T-cell (primary cell): ENCODE measurements at regions not wholly inside any gene's neighbourhood (a gene's known extent, or its start where the extent isn't known, plus 50 kb on each side); places are given as distances from the start of the nearest gene placed in this dataset.

Source experiments
- ATAC-seq, 4 experiments: fragments of 200-7000 bp in 3 of 4; fragments of 150-1000 bp in 1 of 4; cut with Tn5 transposase; replicated peaks in 1 of 4; 1 replicate in 3 of 4; 2 replicates in 1 of 4; pipeline ENCODE4 v1.10.0; 2021; ENCODE audit warnings: moderate library complexity in 3 of 4, mild to moderate bottlenecking in 2 of 4, moderate number of reproducible peaks in 1 of 4
- CTCF ChIA-PET, 2 donors: fragments of 300-600 bp; sonication (Branson Sonifier 250); formaldehyde crosslinking; loops; one replicate each; lab custom pipeline; 2022; ENCODE audit warnings: antibody characterized with exemption in 2 of 2; lab: Charles Lee
- POLR2A ChIA-PET, 2 donors: fragments of 300-600 bp; sonication (Branson Sonifier 250); formaldehyde crosslinking; loops; one replicate each; lab custom pipeline; 2022; ENCODE audit warnings: antibody characterized with exemption in 2 of 2; lab: Charles Lee
- DNase-seq, 35 experiments: peaks; one replicate each; pipeline versions ENCODE4 v3.0.0 to v3.0.0-alpha.2; 2013 to 2023
- H3K27ac ChIP-seq: one replicate; pipeline ENCODE4 v1.5.1; 2013; ENCODE audit warnings: low read length
- H3K27me3 ChIP-seq, 2 experiments: replicated peaks in 1 of 2; 1 replicate in 1 of 2; 2 replicates in 1 of 2; pipeline versions ENCODE4 v1.6.1 to v1.7.0; 2013; ENCODE audit warnings: low read length in 1 of 2, mixed read lengths in 1 of 2; ENCODE audit not compliant: control insufficient read depth in 2 of 2, insufficient read depth in 2 of 2; ENCODE audit errors: extremely low read depth in 1 of 2
- H3K36me3 ChIP-seq, 2 donors: 1 replicate in 1 of 2; 2 replicates in 1 of 2; pipeline versions ENCODE4 v1.6.1 to v1.7.0; 2013; ENCODE audit warnings: low read length in 1 of 2; ENCODE audit not compliant: control insufficient read depth in 2 of 2, insufficient read depth in 1 of 2; ENCODE audit errors: extremely low read depth in 1 of 2
- H3K4me1 ChIP-seq, 2 experiments: 1 replicate in 1 of 2; 2 replicates in 1 of 2; pipeline versions ENCODE4 v1.6.1 to v1.7.0; 2013; ENCODE audit warnings: low read length in 2 of 2, mixed read lengths in 1 of 2; ENCODE audit not compliant: insufficient read depth in 2 of 2, control insufficient read depth in 1 of 2; ENCODE audit errors: extremely low read depth in 1 of 2
- H3K4me3 ChIP-seq, 2 donors: 1 replicate in 1 of 2; 2 replicates in 1 of 2; pipeline versions ENCODE4 v1.5.1 to v1.7.0; 2013; ENCODE audit warnings: mild to moderate bottlenecking in 2 of 2, low read length in 1 of 2, moderate library complexity in 1 of 2; ENCODE audit not compliant: control insufficient read depth in 1 of 2; ENCODE audit errors: extremely low read depth in 1 of 2
- H3K9me3 ChIP-seq: 2 replicates; pipeline ENCODE4 v1.7.0; 2013
- H3K27ac Mint-ChIP-seq, 2 donors: one replicate each; pipeline ENCODE4 v1.8.0; 2020 to 2021; ENCODE audit warnings: mild to moderate bottlenecking in 2 of 2, mixed read lengths in 2 of 2
- H3K27me3 Mint-ChIP-seq, 2 donors: one replicate each; pipeline ENCODE4 v1.8.0; 2021 to 2022; ENCODE audit warnings: mixed read lengths in 2 of 2
- H3K36me3 Mint-ChIP-seq: one replicate; pipeline ENCODE4 v1.8.0; 2021; ENCODE audit warnings: mixed read lengths
- H3K4me1 Mint-ChIP-seq, 3 donors: one replicate each; pipeline ENCODE4 v1.8.0; 2020 to 2022; ENCODE audit warnings: mixed read lengths in 3 of 3, mild to moderate bottlenecking in 1 of 3
- H3K4me3 Mint-ChIP-seq, 3 donors: one replicate each; pipeline ENCODE4 v1.8.0; 2020 to 2022; ENCODE audit warnings: mild to moderate bottlenecking in 3 of 3, mixed read lengths in 3 of 3, moderate library complexity in 3 of 3
- H3K9me3 Mint-ChIP-seq, 3 donors: one replicate each; pipeline ENCODE4 v1.8.0; 2020 to 2022; ENCODE audit warnings: mixed read lengths in 3 of 3
- WGBS: methylation state at CpG from one replicate; pipeline ENCODE4 v1.1.5; 2013; ENCODE audit warnings: missing lambda C conversion rate; ENCODE audit not compliant: insufficient coverage; 5-methylcytosine and 5-hydroxymethylcytosine counted together

GRCh38 chr4:15299627-15300026 lies 128.2 kb upstream of the C1QTNF7 start:
- H3K27me3 Mint-ChIP-seq, result peaks cover 3 to 10% of the 10 kb centered on the region in 2 donors
- no peaks in the 10 kb centered on the region for H3K9me3 ChIP-seq
- H3K4me1 Mint-ChIP-seq, result no peaks in the 10 kb centered on the region
- DNase-seq (no peak), ATAC-seq (no peak)
- no peak overlapping the region for H3K4me3 Mint-ChIP-seq
- no peak overlapping the region for H3K27ac ChIP-seq
- no peaks in the 10 kb centered on the region for H3K4me1 ChIP-seq
- no peaks in the 10 kb centered on the region for H3K27me3 ChIP-seq
- no peak overlapping the region for H3K4me3 ChIP-seq
- no peaks in the 10 kb centered on the region for H3K9me3 Mint-ChIP-seq
- no CpG with 5 or more reads among the region's 2 CpGs for WGBS
- no peaks in the 10 kb centered on the region for H3K36me3 Mint-ChIP-seq
- no peak overlapping the region for H3K27ac Mint-ChIP-seq
- POLR2A ChIA-PET, result no interaction called here
- CTCF ChIA-PET, result interaction anchor here in 1 of 2 donors (0.5 kb wide), 1 partner anchor 160 kb away, joined by 3 read pairs; no protein-coding TSS in a partner anchor
- no peaks in the 10 kb centered on the region for H3K36me3 ChIP-seq

GRCh38 chr4:15303052-15303641 lies 124.7 kb upstream of the C1QTNF7 start:
- H3K27me3 Mint-ChIP-seq, result peaks cover 3 to 13% of the 10 kb centered on the region in 2 donors
- H3K27ac Mint-ChIP-seq, result no peak overlapping the region
- H3K36me3 Mint-ChIP-seq, result no peaks in the 10 kb centered on the region
- no peak for ATAC-seq
- ChIA-PET POLR2A (no interaction called here), CTCF (no interaction called here)
- no peaks in the 10 kb centered on the region for H3K4me1 ChIP-seq
- H3K4me1 Mint-ChIP-seq, result no peaks in the 10 kb centered on the region
- DNase-seq, result no peak
- H3K4me3 ChIP-seq, result no peak overlapping the region
- no peak overlapping the region for H3K27ac ChIP-seq
- H3K27me3 ChIP-seq, result no peaks in the 10 kb centered on the region
- H3K4me3 Mint-ChIP-seq, result no peak overlapping the region
- no peaks in the 10 kb centered on the region for H3K36me3 ChIP-seq
- 53% methylated on average over 2 of the region's 2 CpGs for WGBS
- H3K9me3 ChIP-seq, result no peaks in the 10 kb centered on the region
- H3K9me3 Mint-ChIP-seq, result no peaks in the 10 kb centered on the region

- Histone ChIP-seq H3K4me1 (no peaks in the 10 kb centered on the region), H3K4me3 (no peak overlapping the region), H3K27me3 (no peaks in the 10 kb centered on the region), H3K9me3 (no peaks in the 10 kb centered on the region), H3K36me3 (no peaks in the 10 kb centered on the region), H3K27ac (no peak overlapping the region)
- no peak overlapping the region for H3K4me3 Mint-ChIP-seq
- no CpG with 5 or more reads among the region's 3 CpGs for WGBS
- ChIA-PET POLR2A (interaction anchor here in 1 of 2 donors (0.6 kb wide), 1 partner anchor 1767 kb away, joined by 8 read pairs; no protein-coding TSS in a partner anchor), CTCF (interaction anchor here (0.5 to 1.1 kb wide), 3 partner anchors 8 to 80 kb away, joined by 4 to 6 read pairs (median 5); no protein-coding TSS in a partner anchor)
- H3K27me3 Mint-ChIP-seq, result peaks cover 2 to 9% of the 10 kb centered on the region in 2 donors
- no peaks in the 10 kb centered on the region for H3K36me3 Mint-ChIP-seq
- ATAC-seq, result no peak
- no peaks in the 10 kb centered on the region for H3K4me1 Mint-ChIP-seq
- DNase-seq, result no peak
- no peaks in the 10 kb centered on the region for H3K9me3 Mint-ChIP-seq
- no peak overlapping the region for H3K27ac Mint-ChIP-seq
Measured at GRCh38 chr4:15314974-15315373, 112.9 kb upstream of the C1QTNF7 start.

GRCh38 chr4:15317246-15317645 lies 110.6 kb upstream of the C1QTNF7 start:
- no peaks in the 10 kb centered on the region for H3K27me3 ChIP-seq
- H3K4me1 Mint-ChIP-seq, result no peaks in the 10 kb centered on the region
- ChIA-PET POLR2A (interaction anchor here in 1 of 2 donors (0.6 kb wide), 1 partner anchor 299 kb away, joined by 3 read pairs; no protein-coding TSS in a partner anchor), CTCF (interaction anchor here in 1 of 2 donors (0.6 kb wide), 1 partner anchor 12 kb away, joined by 3 read pairs; no protein-coding TSS in a partner anchor)
- no peak overlapping the region for H3K4me3 ChIP-seq
- no CpG with 5 or more reads among the region's 3 CpGs for WGBS
- no peak overlapping the region for H3K27ac ChIP-seq
- DNase-seq (no peak), ATAC-seq (no peak)
- H3K9me3 Mint-ChIP-seq, result no peaks in the 10 kb centered on the region
- no peaks in the 10 kb centered on the region for H3K4me1 ChIP-seq
- H3K27ac Mint-ChIP-seq, result no peak overlapping the region
- H3K4me3 Mint-ChIP-seq, result no peak overlapping the region
- H3K9me3 ChIP-seq, result no peaks in the 10 kb centered on the region
- H3K27me3 Mint-ChIP-seq, result peaks cover 10 to 12% of the 10 kb centered on the region in 2 donors
- no peaks in the 10 kb centered on the region for H3K36me3 ChIP-seq
- no peaks in the 10 kb centered on the region for H3K36me3 Mint-ChIP-seq

GRCh38 chr4:15318621-15319348 lies 109.0 kb upstream of the C1QTNF7 start:
- ChIA-PET CTCF (no interaction called here), POLR2A (no interaction called here)
- Mint-ChIP-seq H3K27ac (no peak overlapping the region), H3K4me1 (no peaks in the 10 kb centered on the region), H3K36me3 (no peaks in the 10 kb centered on the region), H3K27me3 (peaks cover 14% of the 10 kb centered on the region in 2 donors), H3K4me3 (no peak overlapping the region), H3K9me3 (no peaks in the 10 kb centered on the region)
- H3K4me3 ChIP-seq, result no peak overlapping the region
- H3K4me1 ChIP-seq, result no peaks in the 10 kb centered on the region
- WGBS, result 60% methylated on average over 1 of the region's 4 CpGs
- no peak overlapping the region for H3K27ac ChIP-seq
- ATAC-seq, result no peak
- DNase-seq, result no peak
- no peaks in the 10 kb centered on the region for H3K27me3 ChIP-seq
- no peaks in the 10 kb centered on the region for H3K9me3 ChIP-seq
- no peaks in the 10 kb centered on the region for H3K36me3 ChIP-seq

- no CpG with 5 or more reads among the region's 1 CpG for WGBS
- H3K4me1 Mint-ChIP-seq, result peaks cover 6 to 10% (median 7%) of the 10 kb centered on the region in 3 donors
Measured at GRCh38 chr4:15320121-15320678, 107.6 kb upstream of the C1QTNF7 start.

More at GRCh38 chr4:15320121-15320678, 107.6 kb upstream of the C1QTNF7 start:
- no peaks in the 10 kb centered on the region for H3K27me3 ChIP-seq
- ChIA-PET POLR2A (no interaction called here), CTCF (no interaction called here)
- no peak overlapping the region for H3K27ac ChIP-seq
- no peak for DNase-seq
- Mint-ChIP-seq H3K4me3 (no peak overlapping the region), H3K27ac (no peak overlapping the region), H3K36me3 (no peaks in the 10 kb centered on the region), H3K27me3 (peaks cover 14% of the 10 kb centered on the region in 2 donors), H3K9me3 (no peaks in the 10 kb centered on the region)
- no peaks in the 10 kb centered on the region for H3K4me1 ChIP-seq
- ATAC-seq, result no peak
- no peak overlapping the region for H3K4me3 ChIP-seq
- H3K9me3 ChIP-seq, result no peaks in the 10 kb centered on the region
- H3K36me3 ChIP-seq, result no peaks in the 10 kb centered on the region
